Fibroblast of lung (primary cell): ENCODE measurements at regions not wholly inside any gene's neighbourhood (a gene's known extent, or its start where the extent isn't known, plus 50 kb on each side); places are given as distances from the start of the nearest gene placed in this dataset.

Source experiments
- EZH2 ChIP-seq: IDR thresholded peaks from 2 replicates; pipeline ENCODE4 v1.5.1; 2012; ENCODE audit warnings: low read length, control low read depth, mild to moderate bottlenecking; ENCODE audit errors: missing control alignments
- TF ChIP-seq, protein P1 (sequence below), 2 donors: IDR thresholded peaks in 1 of 2; conservative IDR thresholded peaks in 1 of 2; 1 replicate in 1 of 2; 2 replicates in 1 of 2; pipeline ENCODE4 v1.5.1; 2011 to 2012; ENCODE audit warnings: low read length in 2 of 2, control low read depth in 1 of 2, inconsistent platforms in 1 of 2, low read depth in 1 of 2, mild to moderate bottlenecking in 1 of 2

DNA sequence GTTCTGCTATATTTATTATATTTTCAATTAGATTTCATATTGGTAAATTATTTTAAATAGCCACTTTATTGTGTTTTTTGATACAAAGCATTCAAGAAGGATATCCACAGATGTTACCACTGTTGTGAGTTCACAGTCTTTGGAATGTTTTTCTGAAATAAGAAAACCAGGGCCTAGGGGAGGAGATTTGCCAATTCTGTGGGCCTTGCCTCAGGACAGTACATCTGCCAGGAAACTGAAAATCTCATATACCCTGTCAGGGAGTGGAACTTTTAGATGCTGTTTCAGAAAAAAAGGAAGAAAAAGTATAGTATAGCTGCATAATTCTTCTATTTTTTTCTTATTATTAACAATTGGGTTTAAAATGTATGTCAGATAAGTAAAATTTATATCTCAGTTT is 995.9 kb upstream of the ADGRB3 start:
- TF ChIP-seq, protein P1, sequence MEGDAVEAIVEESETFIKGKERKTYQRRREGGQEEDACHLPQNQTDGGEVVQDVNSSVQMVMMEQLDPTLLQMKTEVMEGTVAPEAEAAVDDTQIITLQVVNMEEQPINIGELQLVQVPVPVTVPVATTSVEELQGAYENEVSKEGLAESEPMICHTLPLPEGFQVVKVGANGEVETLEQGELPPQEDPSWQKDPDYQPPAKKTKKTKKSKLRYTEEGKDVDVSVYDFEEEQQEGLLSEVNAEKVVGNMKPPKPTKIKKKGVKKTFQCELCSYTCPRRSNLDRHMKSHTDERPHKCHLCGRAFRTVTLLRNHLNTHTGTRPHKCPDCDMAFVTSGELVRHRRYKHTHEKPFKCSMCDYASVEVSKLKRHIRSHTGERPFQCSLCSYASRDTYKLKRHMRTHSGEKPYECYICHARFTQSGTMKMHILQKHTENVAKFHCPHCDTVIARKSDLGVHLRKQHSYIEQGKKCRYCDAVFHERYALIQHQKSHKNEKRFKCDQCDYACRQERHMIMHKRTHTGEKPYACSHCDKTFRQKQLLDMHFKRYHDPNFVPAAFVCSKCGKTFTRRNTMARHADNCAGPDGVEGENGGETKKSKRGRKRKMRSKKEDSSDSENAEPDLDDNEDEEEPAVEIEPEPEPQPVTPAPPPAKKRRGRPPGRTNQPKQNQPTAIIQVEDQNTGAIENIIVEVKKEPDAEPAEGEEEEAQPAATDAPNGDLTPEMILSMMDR (conservative IDR thresholded peaks at IDR 0.05 in 1 of 2, IDR thresholded peaks at IDR 0.05 in 1 of 2; ENCODE audit: low read depth in 1 of 2, low read length in 2 of 2): no peak
- TF ChIP-seq EZH2: no peak
